MCF 10A (cell line): ENCODE measurements at regions not wholly inside any gene's neighbourhood (a gene's known extent, or its start where the extent isn't known, plus 50 kb on each side); places are given as distances from the start of the nearest gene placed in this dataset.
"Not testable (repeated sequence)": the region's sequence is repeated elsewhere in the genome, so short reads cannot be mapped to it uniquely, and the experiment has no call there.

ENCODE experiments used
- BruUV-seq: library from RNA; stranded (reverse); fragments of 400-500 nt; replicated peaks from 2 replicates; lab custom pipeline; 2021; lab: Mats Ljungman, UMichigan
- CTCF ChIA-PET: fragments of 300-600 bp; sonication (Branson Sonifier 250); formaldehyde crosslinking; extraction: SDS; loops from one replicate; lab custom pipeline; 2021; ENCODE audit warnings: antibody characterized with exemption, inconsistent platforms; lab: Yijun Ruan, JAX
- POLR2A ChIA-PET: fragments of 300-600, 350-650 bp; sonication (Branson Sonifier 250); formaldehyde crosslinking; extraction: SDS; loops from one replicate; lab custom pipeline; 2020; ENCODE audit warnings: antibody characterized with exemption, inconsistent platforms; lab: Yijun Ruan, JAX
- DNase-seq: peaks from one replicate; pipeline ENCODE4 v3.0.0-alpha.2; 2018; ENCODE audit not compliant: unreplicated experiment
- H3K27ac Mint-ChIP-seq: one replicate; pipeline ENCODE4 v1.8.0; 2022; ENCODE audit warnings: mild to moderate bottlenecking, low read depth, mixed read lengths; ENCODE audit not compliant: unreplicated experiment
- H3K27me3 Mint-ChIP-seq: one replicate; pipeline ENCODE4 v1.8.0; 2022; ENCODE audit warnings: mixed read lengths; ENCODE audit not compliant: insufficient read depth, unreplicated experiment
- H3K36me3 Mint-ChIP-seq: one replicate; pipeline ENCODE4 v1.8.0; 2022; ENCODE audit warnings: mild to moderate bottlenecking, moderate library complexity, mixed read lengths; ENCODE audit not compliant: insufficient read depth, unreplicated experiment
- H3K4me1 Mint-ChIP-seq: one replicate; pipeline ENCODE4 v1.8.0; 2022; ENCODE audit warnings: mixed read lengths; ENCODE audit not compliant: insufficient read depth, unreplicated experiment
- H3K4me3 Mint-ChIP-seq: one replicate; pipeline ENCODE4 v1.8.0; 2022; ENCODE audit warnings: mild to moderate bottlenecking, moderate library complexity, mixed read lengths; ENCODE audit not compliant: unreplicated experiment
- H3K9me3 Mint-ChIP-seq: one replicate; pipeline ENCODE4 v1.8.0; 2022; ENCODE audit warnings: mixed read lengths; ENCODE audit not compliant: unreplicated experiment
- CTCF ChIP-seq: fragments of 200-600 bp; IDR thresholded peaks from one replicate; pipeline ENCODE4 v1.8.0; 2022; ENCODE audit warnings: antibody characterized with exemption, mild to moderate bottlenecking; ENCODE audit not compliant: unreplicated experiment
- intact Hi-C: fragments of 100-400 bp; cut with micrococcal nuclease; formaldehyde crosslinking; loops from 2 replicates; pipeline ENCODE4 v1.14.1; 2022

DNA sequence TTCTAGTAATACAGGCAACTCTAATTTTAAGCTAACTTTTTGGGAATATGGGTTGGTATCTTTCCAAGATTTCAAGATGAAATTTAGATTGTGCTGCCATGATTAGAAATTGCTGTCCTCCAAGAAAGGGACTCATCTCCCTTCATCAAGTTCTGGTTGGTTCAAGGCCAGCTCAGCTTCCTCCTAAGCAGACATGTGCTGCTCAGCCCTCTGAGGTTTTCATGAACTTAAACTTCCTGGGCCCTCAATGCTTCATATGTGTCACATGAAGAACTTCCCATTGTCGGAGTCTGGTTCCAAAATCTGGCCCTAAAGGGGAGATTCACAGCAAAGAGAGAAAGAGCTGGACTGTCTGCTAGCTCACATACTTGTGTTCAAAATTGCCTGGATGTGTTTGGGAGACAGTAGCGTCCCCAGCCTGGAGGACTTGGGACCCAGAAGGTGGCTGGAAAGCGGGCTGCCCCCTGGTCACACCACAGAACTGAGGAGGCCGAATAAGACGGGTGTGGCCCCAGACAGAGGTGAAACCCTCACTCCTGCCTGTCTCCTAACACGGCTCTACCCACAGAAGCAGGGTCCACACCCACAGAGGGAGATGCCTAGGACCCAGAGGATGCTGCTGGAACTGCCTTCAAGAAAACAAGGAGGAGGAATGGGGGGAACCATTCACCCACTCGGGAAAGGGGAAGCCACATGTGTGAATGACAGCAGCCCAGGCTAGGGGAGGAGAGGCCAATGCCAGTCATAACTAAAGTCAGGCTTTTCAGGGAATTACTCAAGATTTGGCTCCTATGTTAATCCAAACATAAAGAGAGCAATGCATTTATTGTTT is 54.3 kb upstream of the GPR31 start:
- ChIA-PET POLR2A (no interaction called here), CTCF (interaction anchor here (0.6 to 0.9 kb wide), 2 partner anchors 139 to 791 kb away, joined by 4 to 5 read pairs; no protein-coding TSS in a partner anchor)
- Mint-ChIP-seq H3K36me3 (no peaks in the 10 kb centered on the region), H3K4me3 (no peak overlapping the region), H3K27ac (no peak overlapping the region), H3K4me1 (no peaks in the 10 kb centered on the region), H3K27me3 (peaks cover 58% of the 10 kb centered on the region), H3K9me3 (no peaks in the 10 kb centered on the region)
- intact Hi-C loops: loop anchor here (10.0 kb wide), 1 partner anchor 143 kb away; no protein-coding TSS in a partner anchor
- no peak for DNase-seq
- BruUV-seq: no TSS peak
- TF ChIP-seq CTCF: no peak

DNA sequence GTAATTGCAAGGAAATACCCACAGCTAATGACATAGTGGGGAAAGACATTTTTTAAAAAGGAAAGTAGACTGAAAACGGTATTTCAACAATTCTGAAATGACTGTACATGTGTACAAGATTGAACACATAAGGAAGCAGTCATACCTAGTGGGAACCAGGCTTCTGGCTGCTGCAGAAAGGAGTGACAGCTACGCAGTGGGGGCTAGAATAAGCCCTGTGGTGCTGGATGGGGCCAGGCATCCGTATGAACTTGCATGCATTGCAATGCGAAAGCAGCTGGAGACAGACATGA is 54.9 kb upstream of the GPR31 start:
- no peak overlapping the region for H3K4me3 Mint-ChIP-seq
- no TSS peak for BruUV-seq
- H3K9me3 Mint-ChIP-seq: no peaks in the 10 kb centered on the region
- no peak for DNase-seq
- no peaks in the 10 kb centered on the region for H3K36me3 Mint-ChIP-seq
- no peak for TF ChIP-seq CTCF
- ChIA-PET POLR2A (no interaction called here), CTCF (interaction anchor here (0.6 kb wide), 1 partner anchor 138 kb away, joined by 4 read pairs; no protein-coding TSS in a partner anchor)
- intact Hi-C loops: loop anchor here (10.0 kb wide), 1 partner anchor 142 kb away; no protein-coding TSS in a partner anchor
- H3K27ac Mint-ChIP-seq: no peak overlapping the region
- H3K27me3 Mint-ChIP-seq: peaks cover 53% of the 10 kb centered on the region
- H3K4me1 Mint-ChIP-seq: no peaks in the 10 kb centered on the region

GRCh38 chr6:167214206-167214605 is 56.4 kb upstream of the GPR31 start:
- no peak for TF ChIP-seq CTCF
- Mint-ChIP-seq H3K27me3 (peaks cover 38% of the 10 kb centered on the region), H3K4me1 (no peaks in the 10 kb centered on the region), H3K27ac (no peak overlapping the region), H3K9me3 (no peaks in the 10 kb centered on the region), H3K4me3 (no peak overlapping the region), H3K36me3 (no peaks in the 10 kb centered on the region)
- ChIA-PET POLR2A (no interaction called here), CTCF (no interaction called here)
- BruUV-seq: no TSS peak
- no peak for DNase-seq
- intact Hi-C loops: loop anchor here (10.0 kb wide), 1 partner anchor 141 kb away; no protein-coding TSS in a partner anchor

- H3K9me3 Mint-ChIP-seq, BruUV-seq, H3K27ac Mint-ChIP-seq, POLR2A ChIA-PET, DNase-seq, H3K36me3 Mint-ChIP-seq, H3K4me1 Mint-ChIP-seq, H3K4me3 Mint-ChIP-seq: not testable (repeated sequence)
- H3K27me3 Mint-ChIP-seq: peaks cover 35% of the 10 kb centered on the region
- intact Hi-C loops: loop anchor here (10.0 kb wide), 1 partner anchor 139 kb away; no protein-coding TSS in a partner anchor
- CTCF ChIA-PET: interaction anchor here (0.6 to 0.7 kb wide), 4 partner anchors 225 to 1008 kb away, joined by 3 to 4 read pairs (median 3); no protein-coding TSS in a partner anchor
These were observed 57.9 kb upstream of the GPR31 start for GRCh38 chr6:167215429-167216250.

DNA sequence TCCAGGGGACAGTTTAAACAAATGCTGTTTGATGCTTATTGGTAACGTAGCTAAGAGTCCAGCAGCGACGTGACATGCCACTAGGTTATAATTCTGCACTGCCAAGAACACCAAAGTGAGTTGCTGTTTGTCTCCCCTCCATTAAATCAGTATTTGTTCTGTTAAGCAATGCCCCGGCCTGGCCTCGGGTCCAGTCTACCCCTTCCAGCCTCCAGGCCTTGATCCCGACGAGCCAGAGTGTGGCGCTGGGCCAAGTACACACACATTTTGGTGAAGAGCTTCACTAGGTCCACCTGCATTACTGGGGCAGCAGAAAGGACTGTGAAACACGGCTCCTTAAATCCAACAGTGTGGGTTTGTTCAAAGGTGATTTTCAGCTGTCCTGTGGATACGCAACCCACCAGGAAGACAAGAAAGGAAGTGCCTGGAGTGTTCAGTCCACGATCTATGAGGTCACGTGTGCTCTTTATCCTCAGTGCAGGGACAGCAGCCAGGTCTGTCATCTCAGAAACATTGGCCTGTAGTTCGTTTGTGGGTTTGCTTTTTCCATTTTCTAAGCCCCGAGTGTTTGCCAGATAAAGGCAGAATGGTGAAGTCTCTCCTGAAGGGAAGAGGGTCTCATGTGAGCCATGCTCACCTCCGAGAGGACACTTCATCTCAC is 58.7 kb upstream of the GPR31 start:
- peaks cover 33% of the 10 kb centered on the region for H3K27me3 Mint-ChIP-seq
- H3K27ac Mint-ChIP-seq, H3K36me3 Mint-ChIP-seq, DNase-seq, H3K4me3 Mint-ChIP-seq, BruUV-seq, H3K9me3 Mint-ChIP-seq, POLR2A ChIA-PET, H3K4me1 Mint-ChIP-seq: not testable (repeated sequence)
- intact Hi-C loops: loop anchor here (10.0 kb wide), 1 partner anchor 138 kb away; no protein-coding TSS in a partner anchor
- CTCF ChIA-PET: interaction anchor here (0.6 to 0.7 kb wide), 3 partner anchors 132 to 1007 kb away, joined by 3 read pairs; no protein-coding TSS in a partner anchor

GRCh38 chr6:167217073-167217472 is 59.3 kb upstream of the GPR31 start:
- not testable (repeated sequence) for H3K27ac Mint-ChIP-seq

More at GRCh38 chr6:167217073-167217472, 59.3 kb upstream of the GPR31 start:
- H3K36me3 Mint-ChIP-seq, BruUV-seq, H3K4me3 Mint-ChIP-seq, DNase-seq, H3K4me1 Mint-ChIP-seq, POLR2A ChIA-PET, H3K9me3 Mint-ChIP-seq: not testable (repeated sequence)
- peaks cover 28% of the 10 kb centered on the region for H3K27me3 Mint-ChIP-seq
- CTCF ChIA-PET: interaction anchor here (0.6 kb wide), 1 partner anchor 132 kb away, joined by 3 read pairs; no protein-coding TSS in a partner anchor
- intact Hi-C loops: loop anchor here (10.0 kb wide), 1 partner anchor 138 kb away; no protein-coding TSS in a partner anchor
